ENCODE measurements at regions not wholly inside any gene's neighbourhood (a gene's known extent, or its start where the extent isn't known, plus 50 kb on each side); places are given as distances from the start of the nearest gene placed in this dataset.

DNA sequence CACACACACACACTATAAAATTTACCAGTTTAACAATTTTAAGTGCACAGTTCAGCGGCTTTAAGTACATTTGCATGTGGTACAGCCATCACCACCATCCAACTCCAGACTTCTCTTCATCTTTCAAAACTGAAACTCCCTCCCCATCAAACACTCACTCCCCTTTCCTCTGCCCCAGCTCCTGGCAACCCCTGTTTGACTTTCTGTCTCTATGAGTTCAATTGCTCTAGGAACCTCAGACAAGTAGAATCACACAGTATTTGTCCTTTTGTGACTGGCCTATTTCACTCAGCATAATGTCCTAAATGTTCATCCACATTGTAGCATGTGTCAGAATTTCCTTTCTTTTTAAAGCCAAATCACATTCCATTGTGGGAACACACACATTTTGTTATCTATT lies 302.8 kb upstream of the FOXQ1 start:
- DNase-seq (ENCODE audit: low spot score), result no peak
- no peak for TF ChIP-seq CTCF (IDR thresholded peaks at IDR 0.05; ENCODE audit: extremely low read depth, missing control alignments)

DNA sequence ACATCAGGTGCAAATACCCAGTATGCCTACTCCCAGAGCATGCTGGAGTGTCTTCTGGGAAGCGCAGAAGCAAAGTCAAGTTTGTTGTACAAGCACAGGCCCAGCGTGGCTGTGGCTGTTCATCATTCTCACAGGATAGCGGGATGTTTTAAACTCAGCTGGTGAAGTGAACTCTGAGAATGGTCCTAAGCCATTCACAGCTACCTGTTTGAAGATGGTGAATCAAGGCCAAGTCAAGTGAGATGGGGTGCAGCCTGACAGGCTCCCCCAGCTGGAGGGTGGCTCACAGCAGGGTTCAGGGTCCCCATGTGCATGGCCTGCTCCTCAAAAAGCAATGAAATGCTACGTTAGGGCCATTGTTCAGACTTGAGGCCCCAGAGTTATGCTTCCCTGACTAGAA lies 304.7 kb upstream of the FOXQ1 start:
- no peak for TF ChIP-seq CTCF (IDR thresholded peaks at IDR 0.05; ENCODE audit: extremely low read depth, missing control alignments)
- DNase-seq (ENCODE audit: low spot score), result no peak

DNA sequence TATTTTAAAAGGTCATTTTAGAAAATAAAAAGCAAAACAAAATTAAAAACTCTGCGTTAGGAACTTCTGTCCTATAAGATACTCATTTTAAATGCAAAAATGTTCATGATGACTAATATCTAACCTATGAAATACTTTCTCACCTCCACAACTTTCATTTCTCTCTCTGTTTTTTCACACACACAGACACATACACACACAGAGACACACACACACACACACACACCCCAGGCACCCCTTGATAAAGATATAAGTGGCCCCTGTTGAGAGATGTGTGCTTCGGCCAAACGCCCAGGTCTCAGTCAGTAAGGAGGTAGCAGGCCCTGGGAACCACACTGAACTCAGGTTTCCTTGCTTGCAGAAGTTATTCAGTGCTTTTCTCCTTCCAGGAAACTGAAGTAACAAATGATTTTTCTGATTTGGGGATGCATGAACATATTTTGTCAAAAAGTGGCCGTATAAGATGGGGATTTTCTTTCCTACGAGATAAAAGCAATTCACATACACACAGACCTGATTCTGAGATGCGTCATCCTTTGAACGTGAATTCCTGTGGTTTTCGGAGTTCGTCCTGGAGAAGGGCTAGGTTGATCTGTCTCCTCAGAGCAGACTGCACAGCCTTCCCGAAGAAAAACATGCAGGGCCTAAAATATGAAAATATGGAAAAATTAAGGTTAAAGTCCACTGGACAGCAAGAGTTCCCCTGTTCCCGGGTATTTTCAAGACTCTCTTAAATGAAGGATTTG lies 306.8 kb upstream of the FOXQ1 start:
- no peak for DNase-seq (ENCODE audit: low spot score)

GRCh38 chr6:1003394-1004160 lies 308.3 kb upstream of the FOXQ1 start:
- no peak for TF ChIP-seq CTCF (IDR thresholded peaks at IDR 0.05; ENCODE audit: extremely low read depth, missing control alignments)
- no peak for DNase-seq (ENCODE audit: low spot score)

More for the DNA sequence above, 306.8 kb upstream of the FOXQ1 start:
- no peak for TF ChIP-seq CTCF (IDR thresholded peaks at IDR 0.05; ENCODE audit: extremely low read depth, missing control alignments)

- no peak for DNase-seq (ENCODE audit: low spot score)
- no peak for TF ChIP-seq CTCF (IDR thresholded peaks at IDR 0.05; ENCODE audit: extremely low read depth, missing control alignments)
Observed at GRCh38 chr6:1002989-1003388, 308.9 kb upstream of the FOXQ1 start.

DNA sequence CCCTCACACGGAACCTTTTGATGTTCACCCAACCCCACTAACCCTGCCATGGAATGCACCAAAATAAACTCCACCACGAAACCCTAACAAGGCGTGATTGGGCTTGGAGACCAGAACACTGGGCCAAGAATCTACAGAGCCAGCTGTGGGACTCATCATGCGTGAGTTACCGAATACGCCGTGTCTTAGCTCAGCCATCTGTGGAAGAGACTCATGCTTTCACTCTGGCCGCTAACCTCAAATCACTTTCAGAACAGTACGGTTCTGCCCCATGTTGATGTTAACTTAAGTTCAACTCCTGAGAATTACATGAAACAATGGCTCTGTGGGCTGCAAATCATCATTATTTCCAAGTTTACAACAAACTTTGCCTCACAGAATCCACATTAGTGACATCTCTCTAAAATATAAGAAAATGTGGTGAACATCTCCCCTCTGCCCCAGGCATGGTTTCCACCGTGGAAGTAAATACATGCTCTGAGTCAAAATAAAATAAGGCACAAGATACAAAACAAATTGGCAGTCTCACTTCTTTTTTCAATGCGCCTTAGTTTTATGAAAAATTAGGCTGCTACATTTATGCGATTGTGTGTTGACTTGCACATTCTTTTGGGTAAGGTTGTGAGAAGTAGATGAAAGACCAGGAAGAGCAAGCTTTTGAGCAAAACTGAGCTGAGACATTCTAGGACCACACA lies 308.9 kb upstream of the EXOC2 start:
- TF ChIP-seq CTCF (IDR thresholded peaks at IDR 0.05; ENCODE audit: extremely low read depth, missing control alignments), result no peak
- peak; percentile 50 for DNase-seq (ENCODE audit: low spot score)

- TF ChIP-seq CTCF (IDR thresholded peaks at IDR 0.05; ENCODE audit: extremely low read depth, missing control alignments), result no peak
- DNase-seq (ENCODE audit: low spot score), result no peak
Observed at GRCh38 chr6:999552-999951, 306.6 kb upstream of the EXOC2 start.

All from GM20000 (cell line).